Right lobe of liver (tissue), 6 donors: ENCODE measurements at regions not wholly inside any gene's neighbourhood (a gene's known extent, or its start where the extent isn't known, plus 50 kb on each side); places are given as distances from the start of the nearest gene placed in this dataset.

Experiments
- ATAC-seq, 4 donors: fragments of 200-7000 bp; cut with Tn5 transposase; one replicate each; pipeline ENCODE4 v1.9.1; 2020; ENCODE audit warnings: mild to moderate bottlenecking in 4 of 4, moderate library complexity in 4 of 4
- DNase-seq, 3 donors: peaks; one replicate each; pipeline ENCODE4 v3.0.0-alpha.2; 2020
- H3K27ac ChIP-seq, 3 donors: fragments of 200-600 bp; one replicate each; pipeline ENCODE4 v1.8.0; 2022
- H3K27me3 ChIP-seq, 2 donors: fragments of 200-600 bp; one replicate each; pipeline ENCODE4 v1.8.0; 2022
- H3K36me3 ChIP-seq, 4 donors: fragments of 200-600 bp; sonication (generic) in 1 of 4; one replicate each; pipeline versions ENCODE4 v1.5.1 to v1.8.0; 2017 to 2022; ENCODE audit warnings: control low read depth in 1 of 4
- H3K4me1 ChIP-seq, 4 donors: fragments of 200-600 bp; sonication (generic) in 1 of 4; one replicate each; pipeline versions ENCODE4 v1.5.1 to v1.8.0; 2017 to 2022; ENCODE audit warnings: control low read depth in 1 of 4
- H3K4me3 ChIP-seq, 3 donors: fragments of 200-600 bp; one replicate each; pipeline ENCODE4 v1.8.0; 2022
- H3K9me3 ChIP-seq, 4 donors: fragments of 200-600 bp; sonication (generic) in 1 of 4; one replicate each; pipeline versions ENCODE4 v1.5.1 to v1.8.0; 2017 to 2022; ENCODE audit warnings: control low read depth in 1 of 4
- POLR2A ChIP-seq: fragments of 450-650 bp; IDR thresholded peaks from one replicate; pipeline ENCODE4 v1.6.1; 2017; ENCODE audit warnings: antibody characterized with exemption, mild to moderate bottlenecking
- WGBS: methylation state at CpG from one replicate; pipeline ENCODE4 v1.1.6; 2018; ENCODE audit warnings: low coverage, low lambda C conversion rate; ENCODE audit not compliant: insufficient coverage; ENCODE audit errors: missing lambda C conversion rate; 5-methylcytosine and 5-hydroxymethylcytosine counted together
- intact Hi-C, 2 donors: fragments of 100-400 bp; cut with DNase I; formaldehyde crosslinking; loops; one replicate each; pipeline versions ENCODE4 v1.11.2 to v1.14.1; 2022
- small RNA-seq, 2 experiments: library from RNA; depleted of rRNA; stranded (forward); fragments of <200 nt; gene quantifications; one replicate each; pipeline ENCODE3, GENCODE V24; 2016
- TF ChIP-seq, protein P1 (sequence below), 4 donors: fragments of 200-600 bp in 3 of 4; fragments of 450-650 bp in 1 of 4; IDR thresholded peaks; one replicate each; pipeline versions ENCODE4 v1.5.1 to v1.8.0; 2016 to 2022; ENCODE audit warnings: antibody characterized with exemption in 4 of 4, mild to moderate bottlenecking in 2 of 4
- donor health status: DM: no; HTN: yes; CAD: no.
- donor health status: DM: no; HTN: no; CAD: no.
- donor health status: DM: no; HTN: no; CAD: no.
- donor health status: DM: no; HTN: yes; CAD: no.
- donor health status: DM: no; HTN: yes; CAD: no.

DNA sequence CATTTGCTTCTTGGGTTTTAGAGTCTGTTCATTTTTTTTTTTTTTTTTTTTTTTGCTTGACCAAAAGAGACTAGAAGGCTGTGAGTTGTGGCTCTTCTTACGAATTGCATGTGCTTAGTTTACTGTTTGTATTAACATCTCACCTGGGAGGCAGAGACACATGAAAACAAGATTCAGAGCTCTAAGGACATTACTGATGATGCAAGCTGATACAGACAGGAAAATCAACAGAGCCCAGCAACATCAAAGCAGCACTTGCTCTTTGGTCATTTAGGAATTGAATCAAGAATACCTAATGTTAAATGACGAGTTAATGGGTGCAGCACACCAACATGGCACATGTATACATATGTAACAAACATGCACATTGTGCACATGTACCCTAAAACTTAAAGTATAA lies 55.7 kb upstream of the HS3ST5 start:
- H3K27ac ChIP-seq, result no peak overlapping the region
- H3K36me3 ChIP-seq, result no peaks in the 10 kb centered on the region
- TF ChIP-seq POLR2A, result no peak
- TF ChIP-seq, protein P1, sequence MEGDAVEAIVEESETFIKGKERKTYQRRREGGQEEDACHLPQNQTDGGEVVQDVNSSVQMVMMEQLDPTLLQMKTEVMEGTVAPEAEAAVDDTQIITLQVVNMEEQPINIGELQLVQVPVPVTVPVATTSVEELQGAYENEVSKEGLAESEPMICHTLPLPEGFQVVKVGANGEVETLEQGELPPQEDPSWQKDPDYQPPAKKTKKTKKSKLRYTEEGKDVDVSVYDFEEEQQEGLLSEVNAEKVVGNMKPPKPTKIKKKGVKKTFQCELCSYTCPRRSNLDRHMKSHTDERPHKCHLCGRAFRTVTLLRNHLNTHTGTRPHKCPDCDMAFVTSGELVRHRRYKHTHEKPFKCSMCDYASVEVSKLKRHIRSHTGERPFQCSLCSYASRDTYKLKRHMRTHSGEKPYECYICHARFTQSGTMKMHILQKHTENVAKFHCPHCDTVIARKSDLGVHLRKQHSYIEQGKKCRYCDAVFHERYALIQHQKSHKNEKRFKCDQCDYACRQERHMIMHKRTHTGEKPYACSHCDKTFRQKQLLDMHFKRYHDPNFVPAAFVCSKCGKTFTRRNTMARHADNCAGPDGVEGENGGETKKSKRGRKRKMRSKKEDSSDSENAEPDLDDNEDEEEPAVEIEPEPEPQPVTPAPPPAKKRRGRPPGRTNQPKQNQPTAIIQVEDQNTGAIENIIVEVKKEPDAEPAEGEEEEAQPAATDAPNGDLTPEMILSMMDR (IDR thresholded peaks at IDR 0.05), result no peak
- H3K4me1 ChIP-seq, result no peaks in the 10 kb centered on the region
- DNase-seq (no peak), ATAC-seq (no peak)
- WGBS, result 13% methylated on average over 2 of the region's 2 CpGs
- H3K9me3 ChIP-seq, result no peaks in the 10 kb centered on the region
- intact Hi-C loops, result no loop called here
- no peaks in the 10 kb centered on the region for H3K27me3 ChIP-seq
- H3K4me3 ChIP-seq, result no peak overlapping the region

Small RNA genes lying in the stretch of these regions (small RNA-seq; reads per million reads assigned to genes)
- gene AL606845.1 (0 reads per million in 2 experiments), gene RNU6-475P (0 reads per million in 2 experiments)
